Kasumi-1 (cell line): ENCODE measurements at regions not wholly inside any gene's neighbourhood (a gene's known extent, or its start where the extent isn't known, plus 50 kb on each side); places are given as distances from the start of the nearest gene placed in this dataset.
"Not testable (repeated sequence)": the region's sequence is repeated elsewhere in the genome, so short reads cannot be mapped to it uniquely, and the experiment has no call there.

Experiments
- DNase-seq, 2 experiments: peaks; one replicate each; lab custom pipeline; 2025; lab: John Stamatoyannopoulos, UW

DNA sequence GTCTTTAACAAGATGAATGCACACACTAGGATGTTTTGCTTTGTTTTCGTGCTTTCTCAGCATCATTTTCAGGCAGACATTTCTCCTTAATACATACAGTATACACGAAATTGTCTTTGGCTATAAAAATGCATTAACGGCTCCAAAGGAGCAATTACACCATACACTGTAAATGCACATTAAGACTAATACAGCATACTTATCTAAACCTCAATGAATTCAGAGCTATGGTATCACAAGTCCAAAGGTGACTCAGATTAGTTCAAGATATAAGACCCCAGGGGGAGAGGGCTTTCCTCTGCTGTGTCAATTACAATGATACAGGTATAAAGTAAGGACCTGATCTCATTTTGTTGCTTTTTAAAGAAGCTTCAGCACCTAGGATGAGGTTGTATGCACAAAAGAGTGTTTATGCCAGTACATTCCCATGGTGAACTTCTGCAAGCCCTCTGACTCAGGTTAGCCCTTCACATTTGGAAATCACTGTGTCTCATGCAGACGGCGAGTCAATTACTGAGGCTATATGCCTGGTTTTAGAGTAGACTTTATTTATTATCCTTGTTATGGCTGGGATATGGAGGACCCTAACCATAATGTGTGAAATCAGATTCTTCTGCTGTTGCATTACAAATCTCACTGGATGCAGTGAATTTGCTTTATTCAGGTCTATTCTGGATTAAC, 233.3 kb downstream of the ZNF608 start:
- DNase-seq, result no peak

GRCh38 chr5:124512236-124512635, 234.2 kb downstream of the ZNF608 start:
- no peak for DNase-seq

DNA sequence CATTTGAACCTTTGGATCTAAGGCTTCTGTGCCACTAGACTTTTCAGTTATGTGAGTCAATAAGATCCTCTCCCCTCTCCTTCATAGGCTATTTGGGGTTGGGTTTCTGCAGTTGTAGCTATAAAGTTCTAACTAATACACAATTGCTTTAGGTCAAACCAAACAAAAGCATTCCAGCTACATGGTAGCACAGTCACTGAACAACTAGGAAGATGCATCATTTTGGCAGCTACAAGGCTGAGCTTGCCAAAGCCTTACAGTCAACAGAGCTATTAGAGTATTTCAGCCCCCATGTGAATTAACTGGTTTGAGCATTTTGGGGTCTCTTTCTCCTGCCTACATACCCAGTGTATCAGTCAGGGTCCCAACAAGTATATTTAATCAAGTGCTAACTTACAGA, 234.6 kb downstream of the ZNF608 start:
- no peak for DNase-seq

DNA sequence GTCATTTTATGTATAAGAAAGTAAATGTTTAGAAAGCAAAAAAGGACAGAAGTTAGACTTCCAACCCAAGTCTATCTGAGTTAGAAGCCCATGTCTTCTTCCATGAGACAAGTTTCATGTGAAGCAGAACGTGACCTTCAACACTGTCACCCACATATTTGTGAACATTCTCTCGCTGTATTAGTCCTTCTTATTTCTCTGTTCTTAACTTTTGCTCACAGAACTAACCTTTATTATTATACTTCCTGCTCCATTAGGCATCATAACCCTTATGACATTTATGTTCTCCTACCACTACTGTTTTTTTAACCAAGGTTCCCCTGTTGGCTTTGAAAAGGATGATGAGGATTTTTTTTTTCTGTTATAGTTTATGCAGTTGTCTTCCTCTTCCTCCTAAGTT, 238.8 kb downstream of the ZNF608 start:
- no peak for DNase-seq

DNA sequence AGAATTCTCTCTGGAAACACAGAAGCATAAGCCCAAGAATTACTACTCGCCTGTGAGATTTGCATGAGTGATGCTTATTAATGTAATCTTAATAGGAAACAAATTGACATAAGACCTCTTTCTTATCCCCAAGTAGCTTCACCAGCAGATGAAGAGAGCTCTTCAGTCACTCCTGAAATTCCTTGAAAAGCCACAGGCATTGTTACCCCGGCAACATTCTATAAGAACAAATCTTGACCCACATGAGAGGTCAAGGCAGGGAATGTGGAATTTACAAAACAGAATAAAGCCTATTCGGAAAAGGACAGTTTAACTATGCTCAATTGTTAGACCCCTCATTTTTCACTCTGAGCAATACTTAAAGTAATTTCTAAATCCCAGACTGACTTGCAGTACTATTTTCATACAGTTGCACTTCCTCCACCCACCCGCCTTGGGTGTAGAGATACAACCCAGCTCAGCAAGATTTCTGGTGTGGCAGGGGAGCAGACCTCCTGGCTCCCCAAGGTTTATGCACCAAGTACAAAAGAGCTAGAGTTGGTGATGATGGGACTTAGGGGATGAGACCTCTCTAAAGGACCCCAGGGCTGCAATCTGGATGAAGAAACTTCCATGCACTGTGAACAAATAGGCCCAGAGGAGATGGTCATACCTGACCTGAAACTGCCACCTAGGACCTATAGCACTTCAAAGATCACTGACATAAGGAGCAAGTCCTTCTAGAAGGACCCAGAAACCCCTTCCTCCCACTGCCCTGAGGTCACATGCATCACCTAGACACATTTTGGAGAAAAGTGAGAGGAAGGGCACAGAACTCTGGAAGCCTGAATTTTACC, 242.1 kb downstream of the ZNF608 start:
- no peak for DNase-seq

DNA sequence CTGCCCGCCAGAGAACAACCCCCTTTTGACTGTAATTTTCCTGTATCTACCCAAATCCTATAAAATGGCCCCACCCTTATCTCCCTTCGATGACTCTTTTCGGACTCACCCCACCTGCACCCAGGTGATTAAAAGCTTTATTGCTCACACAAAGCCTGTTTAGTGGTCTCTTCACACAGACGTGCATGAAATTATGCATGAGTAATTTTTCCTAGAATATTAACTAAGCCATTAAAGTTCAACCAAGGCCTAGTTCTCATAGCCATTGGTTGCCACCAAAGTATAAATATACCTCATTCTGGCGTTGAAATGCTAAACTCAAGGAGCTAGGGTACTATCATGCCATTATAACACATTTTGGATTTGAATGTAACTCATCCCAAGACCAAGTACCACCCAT, 243.9 kb downstream of the ZNF608 start:
- no peak for DNase-seq

DNA sequence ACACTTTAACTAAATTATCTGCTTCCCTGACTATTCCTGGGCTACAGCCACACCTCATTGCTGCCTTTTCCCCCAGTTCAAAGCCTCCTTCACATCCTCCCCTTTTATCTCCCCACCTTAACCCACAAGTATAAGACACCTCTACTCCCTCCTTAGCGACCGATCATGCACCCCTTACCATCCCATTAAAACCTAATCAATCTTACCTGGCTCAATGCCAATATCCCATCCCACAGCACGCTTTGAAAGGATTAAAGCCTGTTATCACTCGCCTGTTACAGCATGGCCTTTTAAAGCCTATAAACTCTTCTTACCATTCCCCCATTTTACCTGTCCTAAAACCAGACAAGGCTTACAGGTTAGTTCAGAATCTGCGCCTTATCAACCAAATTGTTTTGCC, 246.6 kb downstream of the ZNF608 start:
- DNase-seq, result not testable (repeated sequence)

- not testable (repeated sequence) for DNase-seq
These were observed 249.5 kb downstream of the ZNF608 start for GRCh38 chr5:124496968-124497367.

- DNase-seq, result no peak
These were observed 251.8 kb downstream of the ZNF608 start for GRCh38 chr5:124494540-124495116.

GRCh38 chr5:124492444-124493224, 253.8 kb downstream of the ZNF608 start:
- no peak for DNase-seq

- DNase-seq, result not testable (repeated sequence)
These were observed 256.1 kb downstream of the ZNF608 start for GRCh38 chr5:124490315-124490714.

DNA sequence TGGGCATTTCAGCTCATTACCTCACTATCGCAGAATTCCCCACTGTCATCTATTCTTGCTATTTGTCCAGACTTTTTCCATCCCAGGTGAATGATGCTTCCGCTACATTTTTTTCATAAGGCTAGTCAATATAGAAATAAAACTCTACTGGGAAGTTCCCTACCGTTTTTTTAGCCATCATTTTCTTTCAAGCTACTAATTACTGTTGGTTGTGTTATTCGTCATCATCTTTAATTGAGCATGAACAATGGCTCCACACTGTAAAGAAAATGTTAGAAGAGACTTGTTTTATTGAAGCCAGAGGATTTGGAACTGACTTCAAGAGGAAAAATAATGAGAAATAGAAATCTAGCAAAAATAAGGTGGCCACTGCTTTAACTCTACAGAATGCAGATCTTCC, 265.0 kb downstream of the ZNF608 start:
- DNase-seq, result no peak

GRCh38 chr5:124480964-124481363, 265.5 kb downstream of the ZNF608 start:
- no peak for DNase-seq

DNA sequence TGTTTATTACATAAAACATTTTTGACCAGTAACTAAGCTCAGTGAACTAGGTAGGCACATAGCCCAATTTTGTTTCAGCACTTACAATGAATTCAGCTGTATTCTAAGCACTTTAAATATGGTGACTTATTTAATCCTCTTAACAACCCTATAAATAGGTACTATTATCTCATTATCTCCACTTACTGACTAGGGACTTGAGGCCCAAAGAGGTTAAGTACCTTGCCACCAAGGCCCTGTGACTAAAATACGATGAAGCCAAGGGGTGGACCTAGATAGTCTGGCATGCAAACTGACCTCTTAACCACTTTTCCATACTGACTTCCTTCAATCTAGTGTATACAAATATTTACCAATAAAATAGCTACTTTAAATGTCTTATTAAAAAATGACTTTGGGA, 266.4 kb downstream of the ZNF608 start:
- no peak for DNase-seq

- DNase-seq, result no peak
These were observed 268.2 kb downstream of the ZNF608 start for GRCh38 chr5:124478264-124478663.

DNA sequence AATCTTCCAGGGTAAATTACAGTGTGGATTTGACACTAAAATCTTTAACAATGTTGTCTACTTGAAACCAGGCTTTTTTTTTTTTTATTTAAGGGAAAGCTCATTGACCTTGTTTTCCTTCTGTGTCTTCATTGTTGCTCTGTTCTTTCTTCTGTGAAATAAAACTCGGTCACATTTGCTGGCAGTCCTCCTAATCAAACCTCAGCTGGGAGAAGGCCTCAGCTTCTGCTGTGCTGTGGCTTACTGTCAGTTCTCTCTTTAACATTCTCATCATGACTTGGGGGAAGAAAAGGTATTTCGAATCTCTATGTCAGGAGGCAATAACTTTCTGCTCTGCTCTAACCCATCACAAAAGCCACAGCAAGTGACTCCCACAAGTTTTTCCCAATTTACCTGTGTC, 268.9 kb downstream of the ZNF608 start:
- no peak for DNase-seq

GRCh38 chr5:124477062-124477461, 269.4 kb downstream of the ZNF608 start:
- no peak for DNase-seq

- no peak for DNase-seq
These were observed 271.8 kb downstream of the ZNF608 start for GRCh38 chr5:124474528-124475215.

DNA sequence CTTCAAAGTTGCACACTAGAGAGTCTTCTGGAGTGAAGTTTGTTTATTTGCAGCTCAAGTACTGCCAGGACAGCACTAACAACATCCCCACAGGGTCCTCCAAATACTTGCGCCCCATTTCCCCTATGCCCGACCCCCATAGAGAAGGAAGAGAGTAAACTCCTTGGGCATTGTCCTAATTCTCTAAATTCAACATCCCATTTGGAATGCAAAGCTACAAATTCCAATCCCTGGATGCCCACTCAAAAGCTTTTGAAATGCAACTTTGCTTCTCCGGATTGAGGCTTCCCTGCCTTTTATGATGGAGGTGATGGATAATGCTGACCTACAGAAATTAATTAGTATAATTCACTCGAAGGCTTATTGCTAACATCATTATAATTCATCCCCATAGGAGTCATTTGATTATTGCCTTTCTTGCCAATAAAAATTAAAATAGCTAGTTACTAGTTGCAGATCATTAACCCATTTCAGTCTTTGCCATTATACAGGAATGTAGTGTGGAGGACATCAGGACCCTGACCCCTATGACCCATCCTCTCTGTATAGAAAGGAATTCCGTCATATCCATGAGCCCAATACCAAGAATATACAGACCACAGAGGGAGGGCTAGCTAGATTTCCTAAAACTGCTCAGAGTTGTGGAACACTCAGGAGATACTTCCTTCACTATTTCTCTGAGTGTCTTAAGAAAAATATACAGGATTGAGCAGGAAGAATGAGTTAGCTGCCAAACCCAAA, 277.6 kb downstream of the ZNF608 start:
- no peak for DNase-seq

DNA sequence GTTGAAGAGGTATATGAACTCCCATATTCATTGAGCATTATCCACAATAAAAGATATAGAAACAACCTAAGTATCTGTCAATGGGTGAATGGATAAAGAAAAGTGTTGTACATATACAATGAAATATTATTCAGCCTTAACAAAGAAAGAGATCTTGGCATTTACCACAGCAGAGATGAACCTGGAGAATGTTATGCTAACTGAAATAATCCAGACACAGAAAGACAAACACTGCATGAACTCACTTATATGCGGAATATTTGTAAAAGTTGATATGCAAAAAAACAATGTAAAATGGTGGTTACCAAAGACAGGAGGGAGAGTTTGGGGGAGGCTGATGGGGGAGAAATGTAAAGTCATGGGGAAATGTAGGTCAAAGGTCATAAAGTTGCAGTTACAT, 278.7 kb downstream of the ZNF608 start:
- no peak for DNase-seq

DNA sequence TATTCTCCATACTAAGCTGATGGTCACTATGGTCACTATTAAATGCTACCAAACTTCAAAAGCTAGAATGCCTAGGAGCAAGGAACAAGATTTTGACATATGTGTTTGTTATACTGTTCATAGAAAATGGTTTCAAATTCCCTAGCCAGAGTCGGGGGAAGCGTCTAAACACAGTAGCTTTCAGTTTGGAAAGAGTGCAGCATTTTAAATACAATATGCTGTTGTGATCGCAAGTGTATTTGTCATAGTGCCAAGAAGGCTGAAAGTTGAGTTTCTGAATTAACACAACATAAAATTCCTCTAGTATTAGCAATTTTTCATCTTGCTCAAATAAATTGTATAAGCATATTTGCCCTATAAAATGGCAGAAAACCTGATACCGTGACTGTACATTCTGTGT, 280.4 kb downstream of the ZNF608 start:
- DNase-seq, result no peak
